ENCODE measurements at regions not wholly inside any gene's neighbourhood (a gene's known extent, or its start where the extent isn't known, plus 50 kb on each side); places are given as distances from the start of the nearest gene placed in this dataset.

- FAIRE-seq: no peak
- intact Hi-C loops (cut with DNase I): no loop called here
- 31 to 32% methylated on average over 18 of the region's 18 CpGs for WGBS, 2 donors
- no peaks in the 10 kb centered on the region for H3K9me3 ChIP-seq
- ATAC-seq: peak in 1 of 4 donors; percentile 19
- TF ChIP-seq, protein P1, sequence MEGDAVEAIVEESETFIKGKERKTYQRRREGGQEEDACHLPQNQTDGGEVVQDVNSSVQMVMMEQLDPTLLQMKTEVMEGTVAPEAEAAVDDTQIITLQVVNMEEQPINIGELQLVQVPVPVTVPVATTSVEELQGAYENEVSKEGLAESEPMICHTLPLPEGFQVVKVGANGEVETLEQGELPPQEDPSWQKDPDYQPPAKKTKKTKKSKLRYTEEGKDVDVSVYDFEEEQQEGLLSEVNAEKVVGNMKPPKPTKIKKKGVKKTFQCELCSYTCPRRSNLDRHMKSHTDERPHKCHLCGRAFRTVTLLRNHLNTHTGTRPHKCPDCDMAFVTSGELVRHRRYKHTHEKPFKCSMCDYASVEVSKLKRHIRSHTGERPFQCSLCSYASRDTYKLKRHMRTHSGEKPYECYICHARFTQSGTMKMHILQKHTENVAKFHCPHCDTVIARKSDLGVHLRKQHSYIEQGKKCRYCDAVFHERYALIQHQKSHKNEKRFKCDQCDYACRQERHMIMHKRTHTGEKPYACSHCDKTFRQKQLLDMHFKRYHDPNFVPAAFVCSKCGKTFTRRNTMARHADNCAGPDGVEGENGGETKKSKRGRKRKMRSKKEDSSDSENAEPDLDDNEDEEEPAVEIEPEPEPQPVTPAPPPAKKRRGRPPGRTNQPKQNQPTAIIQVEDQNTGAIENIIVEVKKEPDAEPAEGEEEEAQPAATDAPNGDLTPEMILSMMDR (IDR thresholded peaks at IDR 0.05): no peak
- no peaks in the 10 kb centered on the region for H3K4me1 ChIP-seq
- no peak for DNase-seq
- no peak overlapping the region for H3K27ac ChIP-seq
- no peaks in the 10 kb centered on the region for H3K27me3 ChIP-seq
- H3K36me3 ChIP-seq: no peaks in the 10 kb centered on the region
- H3K4me3 ChIP-seq: no peak overlapping the region
Observed at GRCh38 chr5:4480528-4481349, 659.4 kb upstream of the ADAMTS16 start.

DNA sequence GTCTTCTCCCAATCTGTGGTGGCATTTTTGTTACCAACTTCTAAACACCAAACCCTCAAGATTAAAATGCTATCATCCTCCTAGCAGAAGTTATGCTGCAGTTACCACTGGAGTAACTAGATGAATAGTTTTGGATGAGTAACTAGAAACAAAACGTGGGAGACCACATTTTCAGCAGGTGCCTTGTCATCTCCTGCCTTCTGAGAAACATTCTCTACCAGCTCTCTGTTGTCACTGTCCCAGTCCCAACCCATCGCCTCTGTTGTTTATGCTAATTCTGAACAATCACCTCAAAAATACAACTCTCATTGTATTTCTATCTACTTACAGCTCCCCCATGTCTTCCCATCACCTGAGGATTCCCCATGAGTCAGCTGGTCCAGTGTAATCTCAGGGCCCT, 652.5 kb upstream of the ADAMTS16 start:
- H3K4me3 ChIP-seq: no peak overlapping the region
- FAIRE-seq: no peak
- H3K27ac ChIP-seq: no peak overlapping the region
- DNase-seq: no peak
- WGBS, 2 donors: 44 to 45% methylated on average over 2 of the region's 2 CpGs
- no peaks in the 10 kb centered on the region for H3K36me3 ChIP-seq
- TF ChIP-seq, protein P1 (IDR thresholded peaks at IDR 0.05): no peak
- intact Hi-C loops (cut with DNase I): no loop called here
- ATAC-seq: no peak
- no peaks in the 10 kb centered on the region for H3K27me3 ChIP-seq
- no peaks in the 10 kb centered on the region for H3K4me1 ChIP-seq
- no peaks in the 10 kb centered on the region for H3K9me3 ChIP-seq

DNA sequence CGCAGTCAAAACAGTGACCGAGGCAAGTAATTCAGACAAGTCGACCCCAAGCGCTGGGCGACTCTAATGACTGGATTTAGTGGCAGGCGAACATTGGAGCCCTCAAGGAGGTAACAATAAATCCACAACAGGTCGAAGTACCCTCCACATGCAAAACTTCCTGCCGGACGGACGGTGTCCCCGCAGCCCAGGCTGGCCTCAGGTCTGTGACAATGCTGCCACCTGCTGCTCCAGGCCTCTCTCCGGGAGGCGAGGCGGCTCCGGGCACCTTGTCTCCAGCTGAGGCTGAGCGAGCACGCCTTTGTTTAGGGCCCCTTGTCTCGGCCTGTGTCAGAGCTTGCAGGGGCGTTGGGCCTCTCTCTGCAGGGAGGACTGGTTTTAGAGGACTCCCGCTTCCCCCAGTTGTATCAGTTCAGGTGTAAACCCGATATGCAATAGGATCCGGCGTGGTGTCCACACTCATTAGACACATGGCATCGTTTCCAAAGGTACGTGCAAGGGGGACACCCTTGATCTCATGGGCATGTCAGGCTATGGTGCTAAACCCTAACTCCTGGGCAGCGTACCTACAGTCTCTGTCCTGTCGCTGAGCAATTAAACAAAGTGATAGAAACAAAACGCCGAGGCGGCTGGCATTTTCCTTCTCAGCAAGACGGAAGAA, 628.0 kb upstream of the ADAMTS16 start:
- H3K9me3 ChIP-seq: no peaks in the 10 kb centered on the region
- ATAC-seq (peak; percentile 69 to 95 (median 87)), FAIRE-seq (no peak), DNase-seq (peak; percentile 21 to 83 (median 49))
- intact Hi-C loops (cut with DNase I): no loop called here
- no peaks in the 10 kb centered on the region for H3K36me3 ChIP-seq
- peaks cover 0 to 13% (median 0%) of the 10 kb centered on the region in 4 donors for H3K27me3 ChIP-seq
- H3K4me1 ChIP-seq: no peaks in the 10 kb centered on the region
- H3K4me3 ChIP-seq: peak overlapping the region in 1 of 4 donors; percentile 18
- TF ChIP-seq, protein P1 (IDR thresholded peaks at IDR 0.05): peak in 2 of 4 donors; percentile 18 to 23
- no peak overlapping the region for H3K27ac ChIP-seq
- 21 to 25% methylated on average over 30 to 31 of the region's 31 CpGs for WGBS, 2 donors

GRCh38 chr5:4513381-4513780, 626.7 kb upstream of the ADAMTS16 start:
- no peaks in the 10 kb centered on the region for H3K9me3 ChIP-seq
- DNase-seq (no peak), FAIRE-seq (no peak), ATAC-seq (no peak)
- H3K27me3 ChIP-seq: peaks cover 0 to 13% (median 2%) of the 10 kb centered on the region in 4 donors
- TF ChIP-seq, protein P1 (IDR thresholded peaks at IDR 0.05): no peak
- H3K4me3 ChIP-seq: no peak overlapping the region
- intact Hi-C loops (cut with DNase I): no loop called here
- H3K4me1 ChIP-seq: no peaks in the 10 kb centered on the region
- WGBS, 2 donors: 23 to 34% methylated on average over 4 of the region's 4 CpGs
- H3K27ac ChIP-seq: no peak overlapping the region
- no peaks in the 10 kb centered on the region for H3K36me3 ChIP-seq

Data from pancreas (tissue), 10 donors.